Neuronal stem cell (in vitro differentiated cells): ENCODE measurements at regions not wholly inside any gene's neighbourhood (a gene's known extent, or its start where the extent isn't known, plus 50 kb on each side); places are given as distances from the start of the nearest gene placed in this dataset.

ENCODE experiments used
- DNase-seq: peaks from one replicate; pipeline ENCODE4 v3.0.0-alpha.2; 2013; ENCODE audit warnings: low spot score
- H2AFZ ChIP-seq: one replicate; pipeline ENCODE4 v1.6.1; 2013; ENCODE audit warnings: mild to moderate bottlenecking, low read length, inconsistent platforms
- H2AK5ac ChIP-seq: 2 replicates; pipeline ENCODE4 v1.6.1; 2013; ENCODE audit warnings: low read depth, mild to moderate bottlenecking, inconsistent platforms, low read length, moderate library complexity, mixed read lengths
- H2BK120ac ChIP-seq: 2 replicates; pipeline ENCODE4 v1.6.1; 2013; ENCODE audit warnings: low read depth, mild to moderate bottlenecking, inconsistent platforms, low read length, moderate library complexity, mixed read lengths
- H2BK12ac ChIP-seq: one replicate; pipeline ENCODE4 v1.6.1; 2013; ENCODE audit warnings: low read length, inconsistent platforms
- H2BK15ac ChIP-seq: 2 replicates; pipeline ENCODE4 v1.6.1; 2013; ENCODE audit warnings: mild to moderate bottlenecking, low read length, inconsistent platforms, mixed read lengths
- H2BK5ac ChIP-seq: one replicate; pipeline ENCODE4 v1.6.1; 2013; ENCODE audit warnings: inconsistent platforms, mild to moderate bottlenecking, low read length, moderate library complexity
- H3K14ac ChIP-seq: one replicate; pipeline ENCODE4 v1.6.1; 2013; ENCODE audit warnings: low read length, inconsistent platforms
- H3K18ac ChIP-seq: 2 replicates; pipeline ENCODE4 v1.6.1; 2013; ENCODE audit warnings: low read length, inconsistent platforms
- H3K23ac ChIP-seq: 2 replicates; pipeline ENCODE4 v1.6.1; 2013; ENCODE audit warnings: low read depth, mild to moderate bottlenecking, mixed read lengths, low read length, inconsistent platforms; ENCODE audit not compliant: poor library complexity
- H3K27ac ChIP-seq: replicated peaks from 3 replicates; pipeline ENCODE4 v1.5.1; 2013; ENCODE audit warnings: low read length, inconsistent platforms
- H3K27me3 ChIP-seq, 3 experiments: 2 replicates each; pipeline ENCODE4 v1.6.1; 2013; ENCODE audit warnings: low read length in 3 of 3, mild to moderate bottlenecking in 2 of 3, inconsistent platforms in 1 of 3, low read depth in 1 of 3, mixed read lengths in 1 of 3, moderate library complexity in 1 of 3; ENCODE audit not compliant: control insufficient read depth in 3 of 3, insufficient read depth in 3 of 3
- H3K36me3 ChIP-seq, 2 donors: replicated peaks in 1 of 2; 2 replicates each; pipeline ENCODE4 v1.6.1; 2013; ENCODE audit warnings: low read length in 2 of 2; ENCODE audit not compliant: control insufficient read depth in 2 of 2, insufficient read depth in 2 of 2
- H3K4ac ChIP-seq: 2 replicates; pipeline ENCODE4 v1.6.1; 2013; ENCODE audit warnings: inconsistent platforms, mild to moderate bottlenecking, low read length, moderate library complexity
- H3K4me1 ChIP-seq, 2 donors: 1 replicate in 1 of 2; 2 replicates in 1 of 2; pipeline ENCODE4 v1.6.1; 2013; ENCODE audit warnings: low read length in 2 of 2, low read depth in 1 of 2; ENCODE audit not compliant: control insufficient read depth in 2 of 2, insufficient read depth in 1 of 2
- H3K4me2 ChIP-seq: one replicate; pipeline ENCODE4 v1.6.1; 2013; ENCODE audit warnings: mild to moderate bottlenecking, low read length, inconsistent platforms; ENCODE audit not compliant: insufficient read depth, poor library complexity, severe bottlenecking
- H3K4me3 ChIP-seq, 2 donors: 2 replicates each; pipeline ENCODE4 v1.5.1; 2013; ENCODE audit warnings: low read length in 2 of 2, mild to moderate bottlenecking in 2 of 2, inconsistent platforms in 1 of 2, moderate library complexity in 1 of 2
- H3K79me1 ChIP-seq: one replicate; pipeline ENCODE4 v1.6.1; 2013; ENCODE audit warnings: low read depth, mild to moderate bottlenecking, inconsistent platforms, low read length, moderate library complexity
- H3K9ac ChIP-seq: one replicate; pipeline ENCODE4 v1.6.1; 2013; ENCODE audit warnings: mild to moderate bottlenecking, low read depth, low read length, inconsistent platforms; ENCODE audit not compliant: poor library complexity
- H3K9me3 ChIP-seq, 2 donors: replicated peaks in 1 of 2; 2 replicates each; pipeline versions ENCODE3 to v1.6.1; 2013; ENCODE audit warnings: low read length in 2 of 2, mild to moderate bottlenecking in 2 of 2, inconsistent platforms in 1 of 2, low read depth in 1 of 2, mixed read lengths in 1 of 2, moderate library complexity in 1 of 2; ENCODE audit not compliant: control insufficient read depth in 2 of 2, insufficient read depth in 1 of 2
- H4K8ac ChIP-seq: one replicate; pipeline ENCODE4 v1.6.1; 2013; ENCODE audit warnings: low read depth, mild to moderate bottlenecking, inconsistent platforms, low read length, moderate library complexity
- H4K91ac ChIP-seq: one replicate; pipeline ENCODE4 v1.6.1; 2013; ENCODE audit warnings: low read length, low read depth, mild to moderate bottlenecking, inconsistent platforms; ENCODE audit not compliant: poor library complexity
- WGBS, 2 donors: extraction: QIAGEN DNeasy Blood & Tissue Kit; methylation state at CpG; one replicate each; pipeline ENCODE4 v1.1.7; 2013; ENCODE audit warnings: missing lambda C conversion rate in 2 of 2, mixed read lengths in 1 of 2; ENCODE audit not compliant: insufficient read length in 2 of 2, insufficient replicate concordance in 1 of 2; ENCODE audit errors: extremely low coverage in 2 of 2; 5-methylcytosine and 5-hydroxymethylcytosine counted together

GRCh38 chr5:126274076-126274762 is 149.0 kb upstream of the GRAMD2B start:
- H3K4me1 ChIP-seq, result no peaks in the 10 kb centered on the region
- H2BK5ac ChIP-seq, result no peak overlapping the region
- no peaks in the 10 kb centered on the region for H3K36me3 ChIP-seq
- no peak overlapping the region for H2BK15ac ChIP-seq
- no peak overlapping the region for H2AK5ac ChIP-seq
- H3K14ac ChIP-seq, result no peak overlapping the region
- no peak overlapping the region for H3K27ac ChIP-seq
- H3K79me1 ChIP-seq, result no peaks in the 10 kb centered on the region
- WGBS, 2 donors, result no CpG with 5 or more reads among the region's 2 CpGs
- no peak overlapping the region for H3K4me2 ChIP-seq
- no peak overlapping the region for H2AFZ ChIP-seq
- no peak overlapping the region for H3K4ac ChIP-seq
- H4K91ac ChIP-seq, result no peak overlapping the region
- no peak overlapping the region for H2BK120ac ChIP-seq
- no peak overlapping the region for H3K9ac ChIP-seq
- no peak overlapping the region for H3K23ac ChIP-seq
- no peak overlapping the region for H2BK12ac ChIP-seq
- H3K18ac ChIP-seq, result no peak overlapping the region
- no peak for DNase-seq
- no peaks in the 10 kb centered on the region for H3K27me3 ChIP-seq
- no peak overlapping the region for H3K4me3 ChIP-seq
- no peaks in the 10 kb centered on the region for H3K9me3 ChIP-seq
- no peak overlapping the region for H4K8ac ChIP-seq

- H3K18ac ChIP-seq, result no peak overlapping the region
- H3K27me3 ChIP-seq, result no peaks in the 10 kb centered on the region
- no peaks in the 10 kb centered on the region for H3K4me1 ChIP-seq
- H3K4me2 ChIP-seq, result no peak overlapping the region
- no peaks in the 10 kb centered on the region for H3K36me3 ChIP-seq
- H3K9me3 ChIP-seq, result no peaks in the 10 kb centered on the region
- H2AK5ac ChIP-seq, result no peak overlapping the region
- H3K27ac ChIP-seq, result no peak overlapping the region
- H3K9ac ChIP-seq, result no peak overlapping the region
- no peaks in the 10 kb centered on the region for H3K79me1 ChIP-seq
- no peak overlapping the region for H3K4ac ChIP-seq
- H2AFZ ChIP-seq, result no peak overlapping the region
- no peak overlapping the region for H2BK5ac ChIP-seq
- no peak overlapping the region for H3K23ac ChIP-seq
- no peak overlapping the region for H2BK12ac ChIP-seq
- H4K91ac ChIP-seq, result no peak overlapping the region
- no peak overlapping the region for H3K4me3 ChIP-seq
- no peak overlapping the region for H3K14ac ChIP-seq
- H2BK120ac ChIP-seq, result no peak overlapping the region
- WGBS, 2 donors, result no CpG with 5 or more reads among the region's 3 CpGs
- no peak overlapping the region for H4K8ac ChIP-seq
- no peak for DNase-seq
- no peak overlapping the region for H2BK15ac ChIP-seq
Observed at GRCh38 chr5:126274763-126275125, 148.5 kb upstream of the GRAMD2B start.

- Histone ChIP-seq H3K4me1 (peaks cover 0 to 3% of the 10 kb centered on the region in 2 donors), H2AK5ac (no peak overlapping the region), H4K91ac (no peak overlapping the region), H3K18ac (no peak overlapping the region), H3K4me2 (no peak overlapping the region), H2AFZ (no peak overlapping the region), H3K4ac (no peak overlapping the region), H3K27ac (no peak overlapping the region), H3K9me3 (no peaks in the 10 kb centered on the region), H3K9ac (no peak overlapping the region), H2BK15ac (no peak overlapping the region), H3K4me3 (no peak overlapping the region), H2BK5ac (no peak overlapping the region), H2BK120ac (no peak overlapping the region), H3K79me1 (no peaks in the 10 kb centered on the region), H3K23ac (no peak overlapping the region), H3K36me3 (no peaks in the 10 kb centered on the region), H2BK12ac (no peak overlapping the region), H3K27me3 (no peaks in the 10 kb centered on the region), H3K14ac (no peak overlapping the region), H4K8ac (no peak overlapping the region)
- DNase-seq, result no peak
Observed at GRCh38 chr5:126277762-126278161, 145.4 kb upstream of the GRAMD2B start.

- Histone ChIP-seq H2BK5ac (no peak overlapping the region), H3K9me3 (no peaks in the 10 kb centered on the region), H2AK5ac (no peak overlapping the region), H3K4me3 (no peak overlapping the region), H3K4me2 (no peak overlapping the region), H3K27me3 (no peaks in the 10 kb centered on the region), H2BK15ac (no peak overlapping the region), H2BK12ac (no peak overlapping the region), H3K18ac (no peak overlapping the region), H3K4ac (no peak overlapping the region), H3K4me1 (peaks cover 3 to 7% of the 10 kb centered on the region in 2 donors), H3K23ac (no peak overlapping the region), H2AFZ (no peak overlapping the region), H4K91ac (no peak overlapping the region), H3K27ac (no peak overlapping the region), H2BK120ac (no peak overlapping the region), H3K79me1 (no peaks in the 10 kb centered on the region), H3K9ac (no peak overlapping the region), H3K14ac (no peak overlapping the region), H3K36me3 (no peaks in the 10 kb centered on the region), H4K8ac (no peak overlapping the region)
- no CpG with 5 or more reads among the region's 1 CpG for WGBS, 2 donors
- DNase-seq, result no peak
Observed at GRCh38 chr5:126280343-126280742, 142.9 kb upstream of the GRAMD2B start.
